Panc1 (cell line): ENCODE measurements at regions not wholly inside any gene's neighbourhood (a gene's known extent, or its start where the extent isn't known, plus 50 kb on each side); places are given as distances from the start of the nearest gene placed in this dataset.

ENCODE experiments used
- ATAC-seq: fragments of 200-7000 bp; cut with Tn5 transposase; 2 replicates; pipeline ENCODE4 v1.9.1; 2020; ENCODE audit warnings: mild to moderate bottlenecking, moderate library complexity
- BruUV-seq: library from RNA; stranded (reverse); fragments of 400-500 nt; replicated peaks from 2 replicates; lab custom pipeline; 2021; lab: Mats Ljungman, UMichigan
- CTCF ChIA-PET: fragments of 300-600 bp; sonication (Branson Sonifier 250); formaldehyde crosslinking; loops from one replicate; lab custom pipeline; 2022; ENCODE audit warnings: antibody characterized with exemption; lab: Charles Lee
- POLR2A ChIA-PET: fragments of 300-600 bp; sonication (Branson Sonifier 250); formaldehyde crosslinking; loops from one replicate; lab custom pipeline; 2022; ENCODE audit warnings: antibody characterized with exemption; lab: Charles Lee
- DNase-seq: peaks from one replicate; pipeline ENCODE4 v3.0.0-alpha.2; 2010; ENCODE audit warnings: low read depth, low spot score
- H3K27ac ChIP-seq: 2 replicates; pipeline ENCODE4 v1.5.1; 2011; ENCODE audit warnings: mild to moderate bottlenecking, low read length, inconsistent platforms
- H3K27me3 ChIP-seq: fragments of 200-500 bp; sonication (Bioruptor generic); 2 replicates; pipeline ENCODE4 v1.6.0; 2014; ENCODE audit warnings: low read length, inconsistent platforms; ENCODE audit not compliant: control insufficient read depth, insufficient read depth
- H3K36me3 ChIP-seq: fragments of 200-500 bp; sonication (Bioruptor generic); 2 replicates; pipeline ENCODE4 v1.5.1; 2014; ENCODE audit warnings: inconsistent platforms, mild to moderate bottlenecking, low read length, moderate library complexity; ENCODE audit not compliant: control insufficient read depth, insufficient read depth
- H3K4me1 ChIP-seq: 2 replicates; pipeline ENCODE4 v1.5.1; 2011; ENCODE audit warnings: inconsistent platforms, mild to moderate bottlenecking, low read length, moderate library complexity; ENCODE audit not compliant: control insufficient read depth, insufficient read depth
- H3K4me3 ChIP-seq, 2 experiments: 2 replicates each; pipeline ENCODE4 v1.5.1; 2011 to 2012; ENCODE audit warnings: low read depth in 2 of 2, low read length in 2 of 2, mild to moderate bottlenecking in 2 of 2, inconsistent platforms in 1 of 2, moderate library complexity in 1 of 2
- H3K9me3 ChIP-seq: fragments of 200-500 bp; sonication (Bioruptor generic); 2 replicates; pipeline ENCODE4 v1.5.1; 2014; ENCODE audit warnings: low read depth, mild to moderate bottlenecking, inconsistent platforms, low read length, moderate library complexity; ENCODE audit not compliant: control insufficient read depth, insufficient read depth
- CTCF ChIP-seq: fragments of 450-650 bp; IDR thresholded peaks from 2 replicates; pipeline ENCODE4 v1.5.1; 2017; ENCODE audit warnings: mild to moderate bottlenecking
- POLR2AphosphoS5 ChIP-seq: IDR thresholded peaks from 2 replicates; pipeline ENCODE4 v1.6.1; 2012; ENCODE audit warnings: mild to moderate bottlenecking, low read depth, low read length, moderate library complexity
- REST ChIP-seq, 2 experiments: IDR thresholded peaks; 2 replicates each; pipeline ENCODE4 v1.6.1; 2011 to 2012; ENCODE audit warnings: low read depth in 2 of 2, control low read depth in 1 of 2, low read length in 1 of 2, mild to moderate bottlenecking in 1 of 2, moderate library complexity in 1 of 2; ENCODE audit not compliant: insufficient read depth in 1 of 2
- SIN3A ChIP-seq: IDR thresholded peaks from 2 replicates; pipeline ENCODE4 v1.6.1; 2012; ENCODE audit warnings: low read depth, mild to moderate bottlenecking, low read length, moderate library complexity, borderline replicate concordance; ENCODE audit not compliant: insufficient read depth
- TCF7L2 ChIP-seq: IDR thresholded peaks from 2 replicates; pipeline ENCODE4 v1.6.1; 2011; ENCODE audit warnings: mild to moderate bottlenecking, low read depth, low read length, inconsistent platforms
- in situ Hi-C: cut with HindIII; loops from 2 replicates; pipeline ENCODE4 v1.10.0; 2016; ENCODE audit warnings: low sequenced_read_pairs, low pct_unique_long_range_greater_than_20kb
- intact Hi-C: fragments of 100-400 bp; cut with micrococcal nuclease; formaldehyde crosslinking; loops from one replicate; pipeline ENCODE4 v1.10.0; 2022; ENCODE audit not compliant: unreplicated experiment

GRCh38 chr20:58162986-58163385 is 65.5 kb downstream of the ANKRD60 start:
- Histone ChIP-seq H3K27me3 (no peaks in the 10 kb centered on the region), H3K4me3 (no peak overlapping the region), H3K36me3 (no peaks in the 10 kb centered on the region), H3K27ac (no peak overlapping the region), H3K4me1 (no peaks in the 10 kb centered on the region), H3K9me3 (no peaks in the 10 kb centered on the region)
- BruUV-seq: no TSS peak
- ATAC-seq (no peak), DNase-seq (no peak)
- TF ChIP-seq REST (IDR thresholded peaks at IDR 0.05; ENCODE audit: insufficient read depth in 1 of 2, low read depth in 2 of 2, low read length in 1 of 2) (no peak), TCF7L2 (no peak), SIN3A (no peak), CTCF (no peak), POLR2AphosphoS5 (no peak)
- intact Hi-C loops: no loop called here
- in situ Hi-C loops: no loop called here
- ChIA-PET CTCF (no interaction called here), POLR2A (no interaction called here)

GRCh38 chr20:58161192-58161591 is 67.3 kb downstream of the ANKRD60 start:
- H3K4me3 ChIP-seq: no peak overlapping the region
- intact Hi-C loops: no loop called here
- ChIA-PET CTCF (no interaction called here), POLR2A (no interaction called here)
- H3K9me3 ChIP-seq: no peaks in the 10 kb centered on the region
- no peak for ATAC-seq
- no peaks in the 10 kb centered on the region for H3K36me3 ChIP-seq
- no peaks in the 10 kb centered on the region for H3K27me3 ChIP-seq
- no peak for DNase-seq
- TF ChIP-seq SIN3A (no peak), CTCF (no peak), TCF7L2 (no peak), REST (IDR thresholded peaks at IDR 0.05; ENCODE audit: insufficient read depth in 1 of 2, low read depth in 2 of 2, low read length in 1 of 2) (no peak), POLR2AphosphoS5 (no peak)
- no peak overlapping the region for H3K27ac ChIP-seq
- in situ Hi-C loops: no loop called here
- BruUV-seq: no TSS peak
- no peaks in the 10 kb centered on the region for H3K4me1 ChIP-seq
